GM10266 (cell line): ENCODE measurements at regions not wholly inside any gene's neighbourhood (a gene's known extent, or its start where the extent isn't known, plus 50 kb on each side); places are given as distances from the start of the nearest gene placed in this dataset.

ENCODE experiments used
- DNase-seq: peaks from one replicate; pipeline ENCODE4 v3.0.0; 2012; ENCODE audit errors: extremely low spot score
- TF ChIP-seq, protein P1 (sequence below): IDR thresholded peaks from 2 replicates; pipeline ENCODE4 v1.5.1; 2012; ENCODE audit warnings: mild to moderate bottlenecking, low read depth; ENCODE audit not compliant: control insufficient read depth, insufficient read depth; ENCODE audit errors: missing control alignments

DNA sequence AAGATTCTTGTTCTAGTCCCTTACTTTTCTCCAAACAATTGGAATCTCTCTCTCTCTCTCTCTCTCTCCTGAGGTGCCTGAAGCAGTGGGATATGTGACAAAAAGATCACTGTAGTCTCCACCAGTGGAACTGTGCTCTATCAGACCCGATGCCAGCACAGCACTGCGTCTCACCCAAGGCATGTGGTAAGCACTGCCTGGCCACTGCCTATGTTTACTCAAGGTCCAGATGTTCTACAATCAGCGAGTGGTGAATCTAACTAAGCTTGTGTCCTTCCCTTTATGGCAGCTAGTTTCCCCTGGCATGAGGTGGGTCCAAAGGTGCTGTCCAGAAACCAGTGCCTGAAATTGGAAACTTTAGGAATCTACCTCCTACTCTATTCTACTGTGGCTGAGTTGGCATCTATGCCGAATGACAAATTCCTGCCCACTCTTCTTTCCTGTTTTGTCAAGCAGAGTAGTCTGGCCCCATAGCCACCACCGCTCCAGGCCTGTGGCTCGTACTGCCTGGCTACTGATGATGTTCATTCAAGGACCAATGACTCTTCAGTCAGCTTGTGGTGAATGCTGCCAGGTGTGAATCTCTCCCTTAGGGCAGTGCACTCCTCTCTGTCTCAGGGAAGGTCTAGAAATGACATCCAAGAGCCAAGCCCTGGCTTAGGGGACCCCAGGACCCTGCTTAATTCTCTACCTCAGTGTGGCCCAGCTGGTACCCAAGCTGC is 416.5 kb downstream of the TEX13C start:
- TF ChIP-seq, protein P1, sequence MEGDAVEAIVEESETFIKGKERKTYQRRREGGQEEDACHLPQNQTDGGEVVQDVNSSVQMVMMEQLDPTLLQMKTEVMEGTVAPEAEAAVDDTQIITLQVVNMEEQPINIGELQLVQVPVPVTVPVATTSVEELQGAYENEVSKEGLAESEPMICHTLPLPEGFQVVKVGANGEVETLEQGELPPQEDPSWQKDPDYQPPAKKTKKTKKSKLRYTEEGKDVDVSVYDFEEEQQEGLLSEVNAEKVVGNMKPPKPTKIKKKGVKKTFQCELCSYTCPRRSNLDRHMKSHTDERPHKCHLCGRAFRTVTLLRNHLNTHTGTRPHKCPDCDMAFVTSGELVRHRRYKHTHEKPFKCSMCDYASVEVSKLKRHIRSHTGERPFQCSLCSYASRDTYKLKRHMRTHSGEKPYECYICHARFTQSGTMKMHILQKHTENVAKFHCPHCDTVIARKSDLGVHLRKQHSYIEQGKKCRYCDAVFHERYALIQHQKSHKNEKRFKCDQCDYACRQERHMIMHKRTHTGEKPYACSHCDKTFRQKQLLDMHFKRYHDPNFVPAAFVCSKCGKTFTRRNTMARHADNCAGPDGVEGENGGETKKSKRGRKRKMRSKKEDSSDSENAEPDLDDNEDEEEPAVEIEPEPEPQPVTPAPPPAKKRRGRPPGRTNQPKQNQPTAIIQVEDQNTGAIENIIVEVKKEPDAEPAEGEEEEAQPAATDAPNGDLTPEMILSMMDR, result no peak
- DNase-seq, result no peak

DNA sequence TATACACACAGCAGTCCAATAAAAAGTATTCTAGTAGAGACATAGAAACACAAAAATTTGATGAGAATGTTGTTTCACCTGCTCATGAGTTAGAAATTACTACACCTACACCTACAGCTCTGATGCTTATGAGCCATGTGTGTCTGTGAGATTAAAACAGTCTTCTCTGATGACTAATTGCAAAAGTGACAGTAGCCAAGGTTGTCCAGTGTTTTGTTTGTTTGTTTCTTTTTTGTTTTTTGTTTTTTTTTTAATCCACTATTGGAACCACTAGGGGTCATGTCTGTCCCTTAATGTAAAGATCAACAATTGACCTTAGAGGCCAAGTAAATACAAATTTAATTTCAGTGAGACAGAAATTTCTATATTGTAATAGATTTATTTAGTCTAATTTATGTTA is 423.1 kb downstream of the TEX13C start:
- no peak for DNase-seq
- TF ChIP-seq, protein P1, result no peak

DNA sequence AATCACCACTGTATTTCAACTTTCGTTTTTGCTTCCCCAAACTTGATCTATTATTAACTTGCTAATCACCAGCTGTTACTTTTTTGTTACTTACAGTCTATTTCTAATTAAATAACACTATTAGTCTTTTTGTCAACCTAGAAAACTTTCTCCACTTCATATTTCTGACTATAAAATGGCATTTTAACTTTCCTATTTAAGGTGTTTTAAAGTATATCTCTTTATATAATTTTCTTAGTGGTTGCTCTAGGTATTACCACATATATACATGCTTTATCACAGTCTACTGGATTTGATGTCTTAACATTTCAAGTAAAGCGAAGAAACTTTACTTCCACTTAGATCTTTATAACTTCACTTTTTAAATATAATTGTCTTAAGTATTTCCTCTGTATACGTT is 421.2 kb downstream of the DCAF12L2 start:
- no peak for DNase-seq
- TF ChIP-seq, protein P1, result no peak

DNA sequence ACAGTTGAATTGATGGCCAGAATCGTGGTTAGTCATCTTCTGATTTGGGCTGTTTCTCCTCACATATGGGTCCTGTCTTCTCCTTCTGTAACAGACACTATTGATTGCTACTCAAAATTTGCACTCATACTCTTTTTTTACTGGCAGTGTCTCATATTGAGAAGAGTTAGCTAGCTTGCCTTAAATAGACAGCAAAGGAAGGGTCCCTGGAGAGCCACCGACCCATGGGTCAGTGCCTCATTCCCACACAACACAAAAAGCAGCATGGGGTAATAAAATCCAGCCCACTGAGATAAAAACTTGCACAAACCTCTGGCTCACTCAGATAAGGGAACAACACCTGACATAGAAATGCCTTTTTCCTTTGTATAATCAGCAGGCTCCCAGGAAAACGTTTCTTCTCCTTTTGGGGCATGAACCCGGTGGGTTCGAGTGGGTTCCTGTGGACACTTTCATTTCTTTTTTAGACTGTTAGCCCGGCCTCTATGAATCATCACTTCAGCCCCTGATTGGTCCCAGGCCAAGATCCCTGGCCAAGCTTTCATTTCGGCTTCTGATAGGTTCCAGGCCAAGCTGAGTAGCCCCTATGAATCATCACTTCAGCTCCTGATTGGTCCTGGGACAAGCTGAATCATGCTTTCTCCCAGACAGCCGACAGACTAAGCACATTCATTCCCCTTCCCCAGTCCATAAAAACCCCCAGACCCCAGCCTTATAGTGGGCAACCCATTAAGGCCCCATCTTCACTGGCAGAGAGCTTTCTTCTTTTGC is 408.1 kb downstream of the DCAF12L2 start:
- TF ChIP-seq, protein P1, result no peak
- DNase-seq, result no peak

DNA sequence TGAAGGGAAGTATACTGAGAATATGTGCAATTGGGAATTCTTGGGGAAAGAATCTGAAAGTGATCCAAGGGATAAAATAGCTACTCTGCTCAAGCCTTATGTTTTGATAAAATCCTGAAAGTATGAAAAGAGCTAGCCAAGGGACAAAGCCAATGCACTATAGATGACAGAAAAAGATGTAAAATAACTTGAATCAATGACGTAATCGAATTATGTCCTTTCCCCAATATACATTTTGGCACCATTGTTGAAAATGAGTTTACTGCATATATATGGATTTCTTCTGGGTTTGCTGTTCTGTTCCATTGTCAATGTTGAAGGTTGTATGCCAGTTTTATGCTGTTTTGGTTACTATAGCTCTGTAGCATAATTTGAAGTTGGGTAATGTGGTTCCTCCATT is 407.3 kb downstream of the DCAF12L2 start:
- TF ChIP-seq, protein P1, result no peak
- no peak for DNase-seq

DNA sequence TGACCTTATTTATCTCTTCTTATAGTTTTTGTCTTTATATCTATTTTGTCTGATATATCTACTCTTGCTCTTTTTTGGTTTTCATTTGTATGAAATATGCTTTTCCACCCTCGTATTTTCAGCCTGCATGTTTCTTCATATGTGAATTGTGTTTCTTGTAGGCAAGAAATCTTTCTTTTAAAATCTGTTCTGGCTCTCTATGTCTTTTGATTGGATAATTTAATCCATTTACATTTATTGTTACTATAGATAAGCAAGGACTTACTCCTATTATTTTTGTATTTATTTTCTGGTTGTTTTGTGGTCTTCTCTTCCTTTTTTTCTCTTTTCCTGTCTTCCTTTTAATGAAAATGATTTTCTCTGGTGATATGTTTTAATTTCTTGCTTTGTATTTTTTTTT is 403.1 kb downstream of the DCAF12L2 start:
- no peak for DNase-seq
- TF ChIP-seq, protein P1, result no peak

DNA sequence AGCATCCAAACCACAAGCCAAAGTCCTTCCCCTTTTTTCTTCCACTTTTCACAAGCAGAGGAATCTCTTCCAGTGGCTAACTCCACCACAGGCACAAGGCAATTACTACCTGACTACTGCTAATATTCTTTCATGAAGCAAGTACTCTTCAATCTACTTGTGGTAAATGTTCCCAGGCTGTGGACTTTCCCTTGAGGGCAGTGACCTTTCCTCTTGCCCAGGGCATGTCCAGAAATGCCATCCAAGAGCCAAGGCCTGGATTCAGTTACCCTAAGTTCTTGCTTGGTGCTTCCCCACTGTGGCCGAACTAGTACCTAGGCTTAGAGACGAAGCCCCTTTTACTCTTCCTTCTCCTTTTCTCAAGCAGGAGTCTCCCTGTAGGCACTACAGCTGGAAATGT is 400.7 kb downstream of the DCAF12L2 start:
- TF ChIP-seq, protein P1, result no peak
- no peak for DNase-seq
